Right cardiac atrium (tissue), 5 donors: ENCODE measurements at regions not wholly inside any gene's neighbourhood (a gene's known extent, or its start where the extent isn't known, plus 50 kb on each side); places are given as distances from the start of the nearest gene placed in this dataset.
A peak's percentile ranks its signal among the peaks of the same experiment; 100 is the strongest.

Experiments
- ATAC-seq, 2 donors: fragments of 200-7000 bp; cut with Tn5 transposase; one replicate each; pipeline versions ENCODE4 v1.8.0 to v1.9.1; 2020; ENCODE audit warnings: moderate library complexity in 2 of 2, mild to moderate bottlenecking in 1 of 2
- DNase-seq, 3 donors: peaks; one replicate each; pipeline ENCODE4 v3.0.0-alpha.2; 2020
- H3K27ac ChIP-seq: one replicate; pipeline ENCODE4 v1.5.1; 2013; ENCODE audit warnings: mild to moderate bottlenecking, low read length, control low read depth, moderate library complexity
- H3K27me3 ChIP-seq: one replicate; pipeline ENCODE4 v1.6.1; 2013; ENCODE audit not compliant: control insufficient read depth, insufficient read depth
- H3K4me1 ChIP-seq: one replicate; pipeline ENCODE4 v1.6.1; 2013; ENCODE audit warnings: low read length; ENCODE audit not compliant: control insufficient read depth, insufficient read depth
- H3K4me3 ChIP-seq: one replicate; pipeline ENCODE4 v1.5.1; 2013; ENCODE audit warnings: low read length, control low read depth
- H3K9me3 ChIP-seq: one replicate; pipeline ENCODE4 v1.6.1; 2013; ENCODE audit warnings: low read length; ENCODE audit not compliant: control insufficient read depth
- WGBS: extraction: QIAGEN DNeasy Blood & Tissue Kit; methylation state at CpG from one replicate; pipeline ENCODE4 v1.1.7; 2013; 5-methylcytosine and 5-hydroxymethylcytosine counted together
- intact Hi-C, 4 donors: fragments of 100-400 bp; cut with DNase I; formaldehyde crosslinking; loops; one replicate each; pipeline versions ENCODE4 v1.11.0 to v1.14.0; 2022 to 2023
- donor health status: healthy with polysubstance abuse.
- donor health status: DM: no; HTN: yes; CAD: no.
- donor health status: DM: no; HTN: no; CAD: no.
- donor health status: DM: no; HTN: yes; CAD: no; lungs with severe emphysema.
- donor health status: DM: yes; HTN: yes; CAD: no.

GRCh38 chr7:30212701-30213111 is 71.7 kb upstream of the ZNRF2 start:
- DNase-seq (no peak), ATAC-seq (no peak)
- intact Hi-C loops: no loop called here
- Histone ChIP-seq H3K27me3 (no peaks in the 10 kb centered on the region), H3K27ac (no peak overlapping the region), H3K9me3 (no peaks in the 10 kb centered on the region), H3K4me1 (no peaks in the 10 kb centered on the region), H3K4me3 (no peak overlapping the region)
- 56% methylated on average over 7 of the region's 7 CpGs for WGBS

GRCh38 chr7:30213637-30214036 is 70.8 kb upstream of the ZNRF2 start:
- no peak overlapping the region for H3K4me3 ChIP-seq
- H3K27me3 ChIP-seq: no peaks in the 10 kb centered on the region
- no peak for DNase-seq
- H3K27ac ChIP-seq: no peak overlapping the region
- no peak for ATAC-seq
- no peaks in the 10 kb centered on the region for H3K4me1 ChIP-seq
- H3K9me3 ChIP-seq: no peaks in the 10 kb centered on the region
- intact Hi-C loops: no loop called here

- ATAC-seq: no peak
- no peaks in the 10 kb centered on the region for H3K27me3 ChIP-seq
- no peak overlapping the region for H3K4me3 ChIP-seq
- H3K9me3 ChIP-seq: no peaks in the 10 kb centered on the region
- 93% methylated on average over 8 of the region's 8 CpGs for WGBS
- no peak for DNase-seq
- H3K27ac ChIP-seq: no peak overlapping the region
- intact Hi-C loops: no loop called here
- H3K4me1 ChIP-seq: no peaks in the 10 kb centered on the region
Measured at GRCh38 chr7:30214651-30215137, 69.7 kb upstream of the ZNRF2 start.

GRCh38 chr7:30221764-30222163 is 62.6 kb upstream of the ZNRF2 start:
- intact Hi-C loops: no loop called here
- no peak overlapping the region for H3K4me3 ChIP-seq
- peaks cover 5% of the 10 kb centered on the region for H3K4me1 ChIP-seq
- ATAC-seq: no peak
- DNase-seq: no peak
- H3K27me3 ChIP-seq: no peaks in the 10 kb centered on the region
- 96% methylated on average over 5 of the region's 5 CpGs for WGBS
- no peak overlapping the region for H3K27ac ChIP-seq
- no peaks in the 10 kb centered on the region for H3K9me3 ChIP-seq

- no peak overlapping the region for H3K4me3 ChIP-seq
- no peak overlapping the region for H3K27ac ChIP-seq
- H3K4me1 ChIP-seq: peaks cover 5% of the 10 kb centered on the region
- no peaks in the 10 kb centered on the region for H3K27me3 ChIP-seq
- WGBS: 81% methylated on average over 8 of the region's 8 CpGs
- ATAC-seq (no peak), DNase-seq (no peak)
- intact Hi-C loops: no loop called here
- no peaks in the 10 kb centered on the region for H3K9me3 ChIP-seq
Measured at GRCh38 chr7:30222515-30223215, 61.7 kb upstream of the ZNRF2 start.

- ATAC-seq (no peak), DNase-seq (no peak)
- no peak overlapping the region for H3K27ac ChIP-seq
- H3K4me1 ChIP-seq: peaks cover 5% of the 10 kb centered on the region
- 85% methylated on average over 2 of the region's 2 CpGs for WGBS
- H3K27me3 ChIP-seq: no peaks in the 10 kb centered on the region
- no peak overlapping the region for H3K4me3 ChIP-seq
- no peaks in the 10 kb centered on the region for H3K9me3 ChIP-seq
- intact Hi-C loops: no loop called here
Measured at GRCh38 chr7:30223896-30224295, 60.5 kb upstream of the ZNRF2 start.

GRCh38 chr7:30224511-30225062 is 59.8 kb upstream of the ZNRF2 start:
- ATAC-seq: peak; percentile 40 to 47
- no peaks in the 10 kb centered on the region for H3K27me3 ChIP-seq
- H3K4me1 ChIP-seq: peaks cover 5% of the 10 kb centered on the region
- DNase-seq: no peak
- 67% methylated on average over 3 of the region's 3 CpGs for WGBS
- intact Hi-C loops: no loop called here
- H3K27ac ChIP-seq: no peak overlapping the region
- no peak overlapping the region for H3K4me3 ChIP-seq
- H3K9me3 ChIP-seq: no peaks in the 10 kb centered on the region

GRCh38 chr7:30225863-30226613 is 58.4 kb upstream of the ZNRF2 start:
- peaks cover 5% of the 10 kb centered on the region for H3K4me1 ChIP-seq
- H3K9me3 ChIP-seq: no peaks in the 10 kb centered on the region
- peak; percentile 55 to 83 (median 82) for DNase-seq
- H3K27ac ChIP-seq: peak overlapping the region; percentile 10
- ATAC-seq: peak; percentile 81 to 84
- WGBS: 31% methylated on average over 7 of the region's 7 CpGs
- intact Hi-C loops: no loop called here
- H3K27me3 ChIP-seq: no peaks in the 10 kb centered on the region
- no peak overlapping the region for H3K4me3 ChIP-seq

GRCh38 chr7:30226614-30227268 is 57.7 kb upstream of the ZNRF2 start:
- H3K9me3 ChIP-seq: no peaks in the 10 kb centered on the region
- no peak overlapping the region for H3K27ac ChIP-seq
- DNase-seq: no peak
- WGBS: 79% methylated on average over 12 of the region's 12 CpGs
- no peak for ATAC-seq
- H3K4me1 ChIP-seq: peaks cover 5% of the 10 kb centered on the region
- no peaks in the 10 kb centered on the region for H3K27me3 ChIP-seq
- intact Hi-C loops: no loop called here
- H3K4me3 ChIP-seq: no peak overlapping the region

- Histone ChIP-seq H3K4me1 (peaks cover 3% of the 10 kb centered on the region), H3K9me3 (no peaks in the 10 kb centered on the region), H3K4me3 (no peak overlapping the region), H3K27me3 (no peaks in the 10 kb centered on the region), H3K27ac (no peak overlapping the region)
- 95% methylated on average over 1 of the region's 1 CpG for WGBS
- ATAC-seq (no peak), DNase-seq (no peak)
- intact Hi-C loops: no loop called here
Measured at GRCh38 chr7:30231271-30231670, 53.1 kb upstream of the ZNRF2 start.

- Histone ChIP-seq H3K9me3 (no peaks in the 10 kb centered on the region), H3K27ac (no peak overlapping the region), H3K4me3 (no peak overlapping the region), H3K27me3 (no peaks in the 10 kb centered on the region), H3K4me1 (no peaks in the 10 kb centered on the region)
- 71% methylated on average over 4 of the region's 4 CpGs for WGBS
- intact Hi-C loops: no loop called here
- ATAC-seq (no peak), DNase-seq (no peak)
Measured at GRCh38 chr7:30232391-30232790, 52.0 kb upstream of the ZNRF2 start.
